NCI-H2171 treated with DMSO at 0.1 percent for 48 hours (cell line): ENCODE measurements at regions not wholly inside any gene's neighbourhood (a gene's known extent, or its start where the extent isn't known, plus 50 kb on each side); places are given as distances from the start of the nearest gene placed in this dataset.
"Not testable (repeated sequence)": the region's sequence is repeated elsewhere in the genome, so short reads cannot be mapped to it uniquely, and the experiment has no call there.

Source experiments
- DNase-seq: peaks from one replicate; lab custom pipeline; 2025; lab: John Stamatoyannopoulos, UW

DNA sequence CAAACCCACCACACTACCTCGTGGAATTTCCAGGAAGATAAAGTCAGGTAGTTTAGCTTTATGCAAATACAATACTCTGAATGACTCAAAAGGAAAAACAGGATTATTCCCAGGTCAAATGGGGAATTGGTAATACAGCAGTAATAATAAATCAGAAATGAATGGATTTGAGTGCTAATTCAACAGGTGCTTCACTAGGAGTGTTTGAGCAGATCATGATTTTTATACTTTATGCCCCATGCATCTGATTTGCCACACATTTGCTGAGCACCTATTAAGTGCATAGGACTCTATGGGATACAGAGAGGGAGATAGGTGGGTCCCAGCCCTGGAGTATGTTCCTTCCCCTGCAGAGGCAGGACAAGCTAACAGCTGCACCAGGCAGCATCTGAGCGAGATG, 381.4 kb upstream of the PODXL start:
- no peak for DNase-seq

- no peak for DNase-seq
These were observed 378.8 kb upstream of the PODXL start for GRCh38 chr7:131935180-131935579.

GRCh38 chr7:131934452-131934851, 378.0 kb upstream of the PODXL start:
- peak; percentile 27 for DNase-seq

DNA sequence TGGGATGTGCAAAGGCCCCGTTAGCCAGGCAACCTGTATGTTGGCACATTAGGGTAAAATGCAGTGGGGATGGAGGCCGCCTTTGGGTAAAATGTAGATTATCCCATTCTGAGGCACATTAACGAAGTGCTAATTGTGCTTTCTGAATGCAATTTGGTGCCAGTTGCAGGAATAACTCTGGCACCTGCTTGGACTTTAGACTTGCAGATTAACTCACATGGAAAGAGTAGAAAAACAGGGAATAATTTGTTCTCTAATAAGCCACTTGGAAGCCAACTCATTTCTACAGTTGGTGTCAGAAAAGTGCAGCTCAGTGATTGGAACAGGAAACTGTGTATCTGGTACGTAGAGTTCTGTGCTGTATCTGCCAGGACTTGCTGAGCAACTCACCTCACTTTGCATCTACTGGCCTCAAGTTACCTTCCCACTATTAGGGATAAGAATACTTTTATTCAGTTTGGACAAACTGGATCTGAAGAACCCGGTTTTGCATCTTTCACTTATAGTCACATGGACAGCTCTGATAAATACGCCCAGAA, 377.4 kb upstream of the PODXL start:
- DNase-seq, result no peak

DNA sequence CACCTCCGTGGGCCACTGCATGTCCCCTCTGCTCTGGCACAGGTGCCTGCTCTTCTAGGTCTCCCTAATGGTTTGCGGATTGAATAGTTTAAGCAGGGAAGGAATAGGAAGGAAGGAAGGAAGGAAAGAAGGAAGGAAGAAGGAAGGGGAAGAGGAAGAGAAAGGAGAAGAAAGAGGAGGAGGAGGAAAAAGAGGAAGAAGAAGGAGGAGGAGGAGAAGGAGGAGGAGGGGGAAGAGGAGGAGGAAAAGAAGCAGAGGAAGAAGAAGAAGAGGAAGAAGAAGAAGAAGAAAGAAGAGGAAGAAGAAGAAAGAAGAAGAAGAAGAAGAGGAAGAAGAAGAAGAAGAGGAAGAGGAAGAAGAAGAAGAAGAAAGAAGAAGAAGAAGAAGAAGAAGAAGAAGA, 376.8 kb upstream of the PODXL start:
- DNase-seq, result not testable (repeated sequence)

DNA sequence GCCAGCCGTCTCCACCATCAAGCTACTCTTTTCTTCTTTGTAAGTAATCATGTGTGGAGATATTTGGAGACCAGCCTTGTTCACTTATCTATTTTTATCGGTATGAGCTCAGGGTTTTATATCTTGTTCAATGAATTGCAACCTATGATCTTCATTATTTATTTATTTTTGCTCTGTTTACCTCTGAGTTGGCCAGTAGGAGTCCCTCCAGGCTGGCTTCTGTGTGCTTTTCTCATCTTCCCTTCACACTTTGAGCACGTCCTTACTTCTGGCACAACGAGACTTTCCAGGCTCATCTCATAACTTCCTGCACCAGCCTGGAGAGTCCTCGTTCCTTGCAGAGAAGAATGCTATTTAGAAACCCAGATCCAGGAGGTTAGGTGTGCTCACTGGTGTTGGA, 375.8 kb upstream of the PODXL start:
- no peak for DNase-seq

DNA sequence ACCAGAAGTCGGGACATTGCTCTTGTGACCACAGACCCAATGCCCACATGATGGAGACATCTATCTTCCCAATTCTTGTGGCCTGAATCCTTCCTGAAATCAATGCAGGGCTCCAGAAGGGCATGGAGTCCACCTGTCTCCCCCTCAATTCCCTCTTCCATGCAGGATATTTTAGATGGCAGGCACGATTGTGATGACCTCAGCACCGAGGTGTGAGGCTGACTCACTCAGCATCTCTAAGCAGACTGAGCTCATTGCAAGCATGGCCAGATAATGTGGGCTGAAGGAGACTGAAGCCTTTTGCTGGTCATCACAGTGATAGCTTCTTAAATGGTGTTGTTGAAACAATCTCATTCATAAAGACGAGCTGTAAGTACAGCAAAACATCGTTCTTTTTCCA, 374.9 kb upstream of the PODXL start:
- no peak for DNase-seq

DNA sequence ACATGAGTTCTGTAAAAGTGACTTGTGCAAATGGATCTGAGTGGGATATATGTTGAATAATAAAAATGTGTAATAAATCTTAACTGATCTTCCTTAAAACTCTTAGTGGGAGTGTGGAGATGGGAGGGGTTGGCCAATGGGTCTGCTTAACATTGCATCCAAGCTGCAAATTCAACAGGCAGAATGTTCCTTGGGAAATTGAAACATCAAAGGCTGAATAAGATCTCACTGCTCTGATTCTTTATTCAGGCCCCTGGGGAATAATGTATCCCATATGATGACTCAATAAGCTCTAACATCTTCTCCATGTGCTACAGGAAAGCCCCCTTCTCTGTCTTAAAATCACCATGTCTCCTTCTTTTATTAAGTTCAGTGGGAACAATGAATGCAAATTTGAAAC, 373.2 kb upstream of the PODXL start:
- DNase-seq, result no peak

DNA sequence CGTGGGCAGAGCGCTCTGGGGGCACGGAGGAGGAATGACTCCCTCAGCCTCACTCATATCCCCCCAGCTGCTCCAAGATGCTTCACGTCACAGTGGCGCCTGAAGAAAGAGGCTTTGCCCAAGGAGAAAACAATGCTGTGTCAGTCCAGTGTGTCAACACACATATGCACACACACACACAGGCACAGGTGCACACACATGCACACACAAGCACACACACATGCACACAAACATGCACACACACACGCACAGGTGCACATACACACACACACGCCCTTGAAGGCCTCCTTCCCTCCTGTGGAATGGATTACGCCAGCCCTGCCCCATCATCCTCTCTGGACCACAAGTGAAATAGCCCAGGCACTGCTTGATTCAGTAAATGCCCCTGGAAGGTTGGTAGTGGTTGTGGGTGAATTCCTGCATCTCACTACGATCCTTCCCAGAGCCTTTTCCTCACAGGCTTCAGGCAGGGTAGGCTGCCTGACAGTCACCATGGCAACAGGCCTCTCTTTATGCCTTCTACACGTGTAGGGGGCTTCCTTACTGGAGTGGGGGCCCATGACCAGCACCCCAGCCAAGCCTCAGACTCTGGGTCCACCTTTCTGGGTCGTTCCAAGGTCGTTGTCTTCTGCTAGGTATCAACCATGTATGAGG, 371.5 kb upstream of the PODXL start:
- DNase-seq, result no peak

DNA sequence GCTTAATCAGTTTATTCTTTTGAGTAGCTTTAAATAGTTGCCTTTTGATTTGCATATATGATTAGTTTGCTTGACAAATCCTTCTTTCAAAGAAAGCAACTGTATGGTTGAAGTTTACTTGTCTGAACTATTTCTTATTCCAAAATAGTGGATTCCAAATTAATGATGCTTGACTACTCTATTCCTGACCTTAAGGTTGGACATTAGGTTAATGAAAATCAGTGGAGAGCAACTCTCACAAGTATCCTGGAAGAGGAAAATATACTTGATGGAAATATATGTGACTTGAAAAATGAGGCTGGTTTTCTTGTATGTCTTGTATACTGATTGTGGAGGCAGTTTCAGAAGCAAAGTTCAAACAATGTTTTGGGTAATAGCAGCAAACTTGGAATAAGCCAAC, 369.2 kb upstream of the PODXL start:
- no peak for DNase-seq

DNA sequence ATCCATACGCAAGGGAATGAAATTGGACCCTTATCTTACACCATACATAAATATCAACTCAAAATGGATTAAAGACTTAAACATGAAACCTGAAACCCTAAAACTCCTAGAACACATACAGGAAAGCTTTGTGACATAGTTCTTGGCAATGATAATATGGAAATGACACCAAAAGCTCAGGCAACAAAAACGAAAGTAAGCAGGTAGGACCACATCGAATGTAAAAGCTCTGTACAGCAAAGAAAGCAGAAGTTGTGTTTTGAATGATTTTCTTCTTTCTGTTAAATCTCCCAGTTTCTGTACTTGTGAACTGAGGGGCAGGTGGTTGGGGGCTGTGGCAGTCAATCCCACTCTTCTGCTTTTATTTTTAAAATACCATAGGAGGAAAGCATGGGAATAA, 368.4 kb upstream of the PODXL start:
- no peak for DNase-seq

- DNase-seq, result not testable (repeated sequence)
These were observed 366.5 kb upstream of the PODXL start for GRCh38 chr7:131922948-131923347.

DNA sequence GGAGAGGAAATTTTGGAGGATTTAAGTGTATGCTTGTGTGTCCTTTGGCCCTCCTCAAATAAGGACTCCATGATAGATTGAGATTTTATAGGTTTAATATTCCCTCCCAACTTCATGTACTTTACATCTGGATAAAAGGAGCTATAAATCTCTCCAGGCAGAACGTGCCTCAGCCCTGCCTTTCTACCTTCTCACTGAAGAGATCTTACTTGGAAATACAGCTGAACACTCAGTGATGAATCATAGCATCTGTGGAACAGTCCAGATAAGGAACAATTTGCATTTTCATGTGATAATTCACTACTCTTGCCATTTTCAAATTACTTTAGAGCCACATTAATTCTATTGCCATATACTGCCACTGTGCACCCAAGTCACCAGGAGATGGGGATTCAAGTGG, 364.6 kb upstream of the PODXL start:
- no peak for DNase-seq

DNA sequence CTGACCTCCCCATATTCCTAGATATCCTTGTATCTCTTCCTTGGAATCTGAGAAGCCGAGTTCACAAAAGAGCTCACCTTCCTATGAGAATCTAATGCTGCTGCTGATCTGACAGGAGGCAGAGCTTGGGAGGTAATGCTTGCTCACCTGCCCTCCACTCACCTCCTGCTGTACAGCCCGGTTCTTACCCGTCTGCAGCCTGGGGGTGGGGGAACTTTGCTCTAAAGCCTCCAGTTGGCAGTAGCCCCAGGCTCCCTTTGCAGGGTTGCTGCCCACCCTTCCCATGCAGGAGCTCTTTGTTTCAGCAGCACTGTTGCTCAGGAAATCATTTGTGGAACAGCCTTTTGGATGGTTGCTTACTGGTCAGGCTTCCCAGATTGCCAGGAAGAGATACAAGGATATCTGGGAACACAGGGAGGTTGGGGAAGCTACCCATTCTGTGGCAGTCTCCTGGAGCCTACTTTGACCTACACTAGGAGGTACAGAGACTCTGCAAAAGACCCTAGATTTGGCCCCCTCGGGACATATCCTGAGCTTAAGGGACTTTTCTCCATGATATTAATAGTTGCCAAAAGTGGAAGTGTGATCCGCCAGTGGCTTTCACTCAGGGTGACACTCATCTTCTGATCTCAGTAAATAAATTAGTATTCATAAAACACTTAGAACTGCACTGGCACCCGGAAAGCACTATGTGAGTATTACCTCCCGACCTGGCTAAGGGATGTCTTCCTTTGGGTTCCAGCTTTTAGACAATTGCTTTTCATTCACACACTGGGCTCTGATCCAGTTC, 363.7 kb upstream of the PODXL start:
- DNase-seq, result no peak

DNA sequence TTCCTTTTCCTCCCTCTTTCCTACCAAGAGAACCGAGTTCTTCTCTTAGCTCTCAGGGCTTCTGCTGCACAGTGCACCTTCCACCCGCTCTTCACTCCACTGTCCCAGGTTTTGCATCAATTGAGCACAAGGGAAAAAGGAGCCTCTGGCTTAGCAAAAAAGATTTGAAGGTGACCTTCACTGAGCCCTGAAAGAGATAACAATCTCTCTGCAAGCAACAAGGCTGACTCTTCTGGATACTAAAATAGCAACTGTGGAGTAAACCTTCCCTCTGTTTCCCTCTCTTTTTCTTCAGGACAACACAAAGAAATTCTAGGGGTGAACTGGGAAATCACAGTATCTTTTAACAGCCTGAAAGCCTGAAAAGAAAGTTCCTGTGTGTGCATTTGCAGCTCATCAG, 354.7 kb upstream of the PODXL start:
- no peak for DNase-seq

DNA sequence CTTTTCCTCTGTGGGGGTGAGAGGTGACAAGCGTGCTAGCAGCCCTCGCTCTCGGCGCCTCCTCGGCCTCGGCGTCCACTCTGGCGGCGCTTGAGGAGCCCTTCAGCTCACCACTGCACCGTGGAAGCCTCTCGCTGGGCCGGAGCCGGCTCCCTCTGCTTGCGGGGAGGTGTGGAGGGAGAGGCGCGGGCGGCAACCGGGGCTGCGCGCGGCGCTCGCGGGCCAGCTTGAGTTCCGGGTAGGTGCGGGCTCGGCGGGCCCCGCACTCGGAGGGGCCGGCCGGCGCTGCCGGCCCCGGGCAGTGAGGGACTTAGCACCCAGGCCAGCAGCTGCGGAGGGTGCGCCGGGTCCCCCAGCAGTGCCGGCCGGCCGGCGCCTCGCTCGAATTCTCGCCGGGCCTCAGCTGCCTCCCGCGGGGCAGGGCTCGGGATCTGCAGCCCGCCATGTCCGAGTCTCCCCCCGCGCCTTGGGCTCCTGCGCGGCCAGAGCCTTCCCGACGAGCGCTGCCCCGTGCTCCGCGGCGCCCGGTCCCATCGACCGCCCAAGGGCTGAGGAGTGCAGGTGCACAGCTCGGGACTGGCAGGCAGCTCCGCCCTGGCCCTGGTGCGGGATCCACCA, 352.8 kb upstream of the PODXL start:
- no peak for DNase-seq

DNA sequence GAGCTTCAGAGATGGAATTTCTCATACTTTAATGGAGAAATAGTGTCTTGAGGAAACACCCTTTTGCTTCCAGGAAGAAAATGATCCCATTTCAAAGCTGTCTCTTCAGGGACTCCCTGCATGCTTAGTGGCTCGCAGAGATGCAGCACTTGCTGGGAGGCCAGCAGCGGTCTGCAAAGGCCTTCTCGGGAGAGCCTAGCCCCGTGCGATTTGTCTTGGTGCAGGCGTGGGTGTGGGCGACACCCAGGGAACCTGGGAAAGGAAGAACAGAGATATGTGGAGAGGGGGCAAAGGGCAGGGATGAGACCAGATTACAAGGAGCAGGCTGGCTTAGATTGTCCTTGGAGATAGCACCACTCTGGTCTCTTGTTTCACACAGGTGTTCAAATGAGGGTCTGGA, 352.3 kb upstream of the PODXL start:
- DNase-seq, result no peak

DNA sequence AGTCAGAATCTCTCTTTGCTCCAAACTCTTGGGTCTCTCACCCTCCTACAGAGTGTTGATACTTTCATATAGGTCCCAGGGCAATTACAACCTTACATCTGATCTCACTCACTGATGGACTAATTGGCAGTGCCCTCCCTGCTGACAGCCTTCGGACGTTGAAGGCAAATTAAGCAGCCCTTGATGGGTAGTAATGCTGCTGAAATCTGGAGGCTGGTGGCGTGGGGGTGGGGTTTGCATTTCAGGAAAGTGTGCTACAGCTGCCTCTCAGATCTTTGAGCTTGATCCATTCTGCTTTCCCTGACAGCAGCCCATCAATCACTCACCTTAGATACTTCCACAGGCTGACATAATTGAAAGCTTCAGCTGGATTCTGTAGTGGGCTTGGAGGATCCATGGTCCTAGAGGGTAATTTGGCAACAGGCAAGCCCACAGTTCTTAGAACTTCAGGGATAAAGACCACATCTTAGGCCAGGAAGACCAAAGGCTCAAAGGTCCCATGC, 349.1 kb upstream of the PODXL start:
- no peak for DNase-seq

DNA sequence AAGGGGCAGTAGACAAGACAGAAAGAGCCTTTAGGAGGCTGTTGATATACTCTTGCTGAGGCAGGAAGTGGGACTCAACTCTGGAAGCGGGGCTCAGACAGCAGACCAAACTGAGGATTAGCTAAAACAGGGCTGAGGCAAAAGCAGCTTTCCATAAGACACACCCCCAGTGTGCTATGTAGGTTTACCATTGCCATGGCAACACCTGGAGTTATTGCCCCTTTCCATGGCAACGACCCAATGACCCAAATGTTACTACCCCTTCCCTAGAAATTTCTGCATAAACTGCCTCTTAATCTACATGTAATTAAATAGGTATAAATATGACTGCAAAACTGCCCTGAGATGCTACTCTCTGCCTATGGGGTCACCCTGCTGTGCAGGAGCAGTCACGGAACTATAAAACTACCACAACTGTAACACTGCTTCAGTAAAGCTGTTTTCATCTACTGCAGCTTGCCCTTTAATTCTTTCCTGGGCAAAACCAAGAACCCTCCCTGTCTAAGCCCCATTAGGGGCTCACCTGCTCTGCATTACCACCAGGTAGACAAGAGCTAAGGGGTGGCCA, 348.4 kb upstream of the PODXL start:
- no peak for DNase-seq

- DNase-seq, result no peak
These were observed 346.9 kb upstream of the PODXL start for GRCh38 chr7:131903315-131903714.

DNA sequence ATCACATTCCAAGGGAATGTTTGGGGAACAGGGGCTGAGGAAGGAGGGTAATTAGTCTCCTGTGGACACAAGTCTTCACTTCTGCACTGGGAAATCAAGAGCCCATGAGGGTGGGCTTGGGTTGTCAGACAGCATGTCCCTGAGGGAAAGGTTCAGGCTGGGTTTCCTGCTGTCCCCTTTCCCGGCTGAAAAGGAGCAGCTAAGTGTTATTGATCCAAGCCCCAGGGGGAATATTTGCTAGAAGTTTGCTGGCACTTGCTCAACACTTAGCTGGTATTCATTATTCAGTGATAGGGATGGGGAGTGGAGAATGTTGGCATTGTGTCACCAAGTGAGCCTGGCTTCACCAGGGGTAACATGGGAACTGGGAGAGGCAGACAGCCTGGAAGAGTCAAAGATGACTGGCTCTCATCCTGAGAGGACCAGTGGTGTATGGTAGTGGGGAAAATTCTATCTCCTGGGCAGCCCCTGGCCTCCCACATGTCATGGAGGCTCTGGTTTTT, 344.4 kb upstream of the PODXL start:
- no peak for DNase-seq

- DNase-seq, result no peak
These were observed 343.0 kb upstream of the PODXL start for GRCh38 chr7:131899271-131900030.
